ENCODE measurements at regions not wholly inside any gene's neighbourhood (a gene's known extent, or its start where the extent isn't known, plus 50 kb on each side); places are given as distances from the start of the nearest gene placed in this dataset.
"Not testable (repeated sequence)": the region's sequence is repeated elsewhere in the genome, so short reads cannot be mapped to it uniquely, and the experiment has no call there.

- peak; percentile 75 for DNase-seq (ENCODE audit: low read depth)
- no peak overlapping the region for H3K4me3 ChIP-seq (ENCODE audit: low read depth, low read length)
- TF ChIP-seq CTCF (IDR thresholded peaks at IDR 0.05; ENCODE audit: insufficient read depth, low read length): no peak
Observed at GRCh38 chr2:182506606-182507005, 79.8 kb upstream of the PDE1A start.

GRCh38 chr2:182508583-182508982 lies 81.7 kb upstream of the PDE1A start:
- H3K4me3 ChIP-seq (ENCODE audit: low read depth, low read length); DNase-seq (ENCODE audit: low read depth): not testable (repeated sequence)

GRCh38 chr2:182509216-182509615 lies 82.4 kb upstream of the PDE1A start:
- no peak for TF ChIP-seq CTCF (IDR thresholded peaks at IDR 0.05; ENCODE audit: insufficient read depth, low read length)
- no peak for DNase-seq (ENCODE audit: low read depth)
- no peak overlapping the region for H3K4me3 ChIP-seq (ENCODE audit: low read depth, low read length)

GRCh38 chr2:182521453-182522404 lies 94.9 kb upstream of the PDE1A start:
- no peak for DNase-seq (ENCODE audit: low read depth)
- no peak overlapping the region for H3K4me3 ChIP-seq (ENCODE audit: low read depth, low read length)
- no peak for TF ChIP-seq CTCF (IDR thresholded peaks at IDR 0.05; ENCODE audit: insufficient read depth, low read length)

GRCh38 chr2:182522405-182522896 lies 95.6 kb upstream of the PDE1A start:
- no peak overlapping the region for H3K4me3 ChIP-seq (ENCODE audit: low read depth, low read length)
- no peak for DNase-seq (ENCODE audit: low read depth)
- no peak for TF ChIP-seq CTCF (IDR thresholded peaks at IDR 0.05; ENCODE audit: insufficient read depth, low read length)

GRCh38 chr2:182522972-182523473 lies 96.2 kb upstream of the PDE1A start:
- no peak overlapping the region for H3K4me3 ChIP-seq (ENCODE audit: low read depth, low read length)
- no peak for TF ChIP-seq CTCF (IDR thresholded peaks at IDR 0.05; ENCODE audit: insufficient read depth, low read length)
- no peak for DNase-seq (ENCODE audit: low read depth)

GRCh38 chr2:182530636-182531035 lies 103.8 kb upstream of the PDE1A start:
- no peak for DNase-seq (ENCODE audit: low read depth)
- no peak for TF ChIP-seq CTCF (IDR thresholded peaks at IDR 0.05; ENCODE audit: insufficient read depth, low read length)

More at GRCh38 chr2:182530636-182531035, 103.8 kb upstream of the PDE1A start:
- H3K4me3 ChIP-seq (ENCODE audit: low read depth, low read length): no peak overlapping the region
